ENCODE measurements at regions not wholly inside any gene's neighbourhood (a gene's known extent, or its start where the extent isn't known, plus 50 kb on each side); places are given as distances from the start of the nearest gene placed in this dataset.

DNA sequence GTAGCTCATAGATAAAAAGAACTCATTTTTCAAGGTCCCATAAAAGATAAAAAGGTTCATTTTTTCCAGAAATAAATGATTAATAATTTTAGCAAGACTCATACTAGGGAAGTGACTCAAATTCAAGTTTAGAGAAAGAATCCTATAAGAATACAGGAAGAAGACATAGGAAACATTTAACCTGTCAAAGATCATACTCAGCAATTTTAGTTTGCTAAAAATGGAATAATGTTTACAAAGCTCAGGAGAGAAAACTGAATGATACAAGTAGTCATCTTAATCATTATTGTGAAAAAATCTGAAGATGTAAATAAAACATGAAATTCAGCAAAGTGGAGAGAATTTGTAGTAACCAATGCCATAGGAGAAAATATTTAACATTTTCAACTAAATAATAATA lies 926.6 kb downstream of the TBC1D32 start:
- TF ChIP-seq, protein P1, sequence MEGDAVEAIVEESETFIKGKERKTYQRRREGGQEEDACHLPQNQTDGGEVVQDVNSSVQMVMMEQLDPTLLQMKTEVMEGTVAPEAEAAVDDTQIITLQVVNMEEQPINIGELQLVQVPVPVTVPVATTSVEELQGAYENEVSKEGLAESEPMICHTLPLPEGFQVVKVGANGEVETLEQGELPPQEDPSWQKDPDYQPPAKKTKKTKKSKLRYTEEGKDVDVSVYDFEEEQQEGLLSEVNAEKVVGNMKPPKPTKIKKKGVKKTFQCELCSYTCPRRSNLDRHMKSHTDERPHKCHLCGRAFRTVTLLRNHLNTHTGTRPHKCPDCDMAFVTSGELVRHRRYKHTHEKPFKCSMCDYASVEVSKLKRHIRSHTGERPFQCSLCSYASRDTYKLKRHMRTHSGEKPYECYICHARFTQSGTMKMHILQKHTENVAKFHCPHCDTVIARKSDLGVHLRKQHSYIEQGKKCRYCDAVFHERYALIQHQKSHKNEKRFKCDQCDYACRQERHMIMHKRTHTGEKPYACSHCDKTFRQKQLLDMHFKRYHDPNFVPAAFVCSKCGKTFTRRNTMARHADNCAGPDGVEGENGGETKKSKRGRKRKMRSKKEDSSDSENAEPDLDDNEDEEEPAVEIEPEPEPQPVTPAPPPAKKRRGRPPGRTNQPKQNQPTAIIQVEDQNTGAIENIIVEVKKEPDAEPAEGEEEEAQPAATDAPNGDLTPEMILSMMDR (tag by site-specific recombination; IDR thresholded peaks at IDR 0.05) = no peak
- TF ChIP-seq ZNF768 (tag by site-specific recombination; IDR thresholded peaks at IDR 0.05) (no peak), ZNF140 (tag by site-specific recombination; IDR thresholded peaks at IDR 0.05) (no peak), ZBTB21 (tag by site-specific recombination; IDR thresholded peaks at IDR 0.05) (no peak), ZNF48 (tag by site-specific recombination; IDR thresholded peaks at IDR 0.05) (no peak), ZBTB7A (tag by site-specific recombination; IDR thresholded peaks at IDR 0.05; ENCODE audit: low read depth) (no peak), ZNF707 (tag by site-specific recombination; IDR thresholded peaks at IDR 0.05) (no peak)
- TF ChIP-seq, protein P2, sequence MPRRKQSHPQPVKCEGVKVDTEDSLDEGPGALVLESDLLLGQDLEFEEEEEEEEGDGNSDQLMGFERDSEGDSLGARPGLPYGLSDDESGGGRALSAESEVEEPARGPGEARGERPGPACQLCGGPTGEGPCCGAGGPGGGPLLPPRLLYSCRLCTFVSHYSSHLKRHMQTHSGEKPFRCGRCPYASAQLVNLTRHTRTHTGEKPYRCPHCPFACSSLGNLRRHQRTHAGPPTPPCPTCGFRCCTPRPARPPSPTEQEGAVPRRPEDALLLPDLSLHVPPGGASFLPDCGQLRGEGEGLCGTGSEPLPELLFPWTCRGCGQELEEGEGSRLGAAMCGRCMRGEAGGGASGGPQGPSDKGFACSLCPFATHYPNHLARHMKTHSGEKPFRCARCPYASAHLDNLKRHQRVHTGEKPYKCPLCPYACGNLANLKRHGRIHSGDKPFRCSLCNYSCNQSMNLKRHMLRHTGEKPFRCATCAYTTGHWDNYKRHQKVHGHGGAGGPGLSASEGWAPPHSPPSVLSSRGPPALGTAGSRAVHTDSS (tag by site-specific recombination; IDR thresholded peaks at IDR 0.05) = no peak

All from HEK293 (cell line).